Ovary (tissue), 7 donors: ENCODE measurements at regions not wholly inside any gene's neighbourhood (a gene's known extent, or its start where the extent isn't known, plus 50 kb on each side); places are given as distances from the start of the nearest gene placed in this dataset.

Experiments
- DNase-seq, 5 donors: peaks; one replicate each; pipeline ENCODE4 v3.0.0-alpha.2; 2019 to 2020
- H3K27ac ChIP-seq, 2 donors: fragments of 200-600 bp; one replicate each; pipeline versions ENCODE4 v1.5.1 to v1.8.0; 2019 to 2022
- H3K27me3 ChIP-seq: fragments of 200-600 bp; one replicate; pipeline ENCODE4 v1.8.0; 2022
- H3K36me3 ChIP-seq: fragments of 200-600 bp; sonication (generic); one replicate; pipeline ENCODE4 v1.5.1; 2019
- H3K4me1 ChIP-seq: one replicate; pipeline ENCODE4 v1.8.1; 2013; ENCODE audit warnings: mild to moderate bottlenecking, moderate library complexity; ENCODE audit not compliant: insufficient read depth
- H3K4me3 ChIP-seq: fragments of 200-600 bp; sonication (generic); one replicate; pipeline ENCODE4 v1.5.1; 2017
- H3K9me3 ChIP-seq, 2 donors: fragments of 200-600 bp in 1 of 2; sonication (generic) in 1 of 2; one replicate each; pipeline versions ENCODE4 v1.5.1 to v1.8.1; 2013 to 2019; ENCODE audit warnings: mild to moderate bottlenecking in 1 of 2, moderate library complexity in 1 of 2
- EP300 ChIP-seq: sonication (generic); formaldehyde crosslinking; IDR thresholded peaks from one replicate; pipeline ENCODE4 v1.6.1; 2017; ENCODE audit warnings: antibody characterized with exemption
- POLR2A ChIP-seq: fragments of 450-650 bp; IDR thresholded peaks from one replicate; pipeline ENCODE4 v1.6.1; 2017; ENCODE audit warnings: antibody characterized with exemption, mild to moderate bottlenecking, moderate library complexity
- WGBS, 3 donors: extraction: QIAGEN DNeasy Blood & Tissue Kit in 1 of 3; methylation state at CpG; one replicate each; pipeline versions ENCODE4 v1.1.5 to v1.1.7; 2013 to 2017; 5-methylcytosine and 5-hydroxymethylcytosine counted together
- intact Hi-C, 4 donors: fragments of 100-400 bp; cut with DNase I; formaldehyde crosslinking; loops; one replicate each; pipeline versions ENCODE4 v1.11.0 to v1.15.1; 2022 to 2023
- TF ChIP-seq, protein P1 (sequence below), 3 donors: fragments of 450-650 bp in 2 of 3; fragments of 200-600 bp in 1 of 3; IDR thresholded peaks; one replicate each; pipeline versions ENCODE4 v1.5.1 to v1.8.0; 2016 to 2022; ENCODE audit warnings: antibody characterized with exemption in 3 of 3, mild to moderate bottlenecking in 1 of 3
- donor health status: DM: no; HTN: no; CAD: no; lungs with moderate emphysema.
- donor health status: DM: no; HTN: no; CAD: no.
- donor health status: Bipolar disorder and iron deficiency.
- donor health status: DM: no; HTN: no; CAD: no.
- donor health status: DM: yes; HTN: yes; CAD: no.

DNA sequence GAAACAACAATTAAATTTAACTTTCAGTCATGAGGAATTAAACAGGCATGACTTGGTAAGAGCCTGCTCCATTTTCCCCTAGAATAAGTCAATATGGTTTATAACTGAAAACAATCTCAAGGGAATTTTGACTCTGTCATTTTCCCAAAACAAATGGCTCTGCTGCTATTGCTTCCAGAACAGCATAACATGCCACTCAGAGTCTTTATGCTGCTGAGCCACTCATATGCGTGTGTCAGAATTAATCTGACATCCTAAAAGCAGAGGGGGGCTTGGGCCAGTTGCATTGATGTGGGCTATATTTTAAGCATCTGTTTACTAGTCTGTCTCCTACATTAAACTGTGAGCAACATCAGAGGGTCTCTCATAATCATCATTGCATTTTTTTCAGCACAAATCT, 111.1 kb upstream of the ABI3BP start:
- intact Hi-C loops, result no loop called here

DNA sequence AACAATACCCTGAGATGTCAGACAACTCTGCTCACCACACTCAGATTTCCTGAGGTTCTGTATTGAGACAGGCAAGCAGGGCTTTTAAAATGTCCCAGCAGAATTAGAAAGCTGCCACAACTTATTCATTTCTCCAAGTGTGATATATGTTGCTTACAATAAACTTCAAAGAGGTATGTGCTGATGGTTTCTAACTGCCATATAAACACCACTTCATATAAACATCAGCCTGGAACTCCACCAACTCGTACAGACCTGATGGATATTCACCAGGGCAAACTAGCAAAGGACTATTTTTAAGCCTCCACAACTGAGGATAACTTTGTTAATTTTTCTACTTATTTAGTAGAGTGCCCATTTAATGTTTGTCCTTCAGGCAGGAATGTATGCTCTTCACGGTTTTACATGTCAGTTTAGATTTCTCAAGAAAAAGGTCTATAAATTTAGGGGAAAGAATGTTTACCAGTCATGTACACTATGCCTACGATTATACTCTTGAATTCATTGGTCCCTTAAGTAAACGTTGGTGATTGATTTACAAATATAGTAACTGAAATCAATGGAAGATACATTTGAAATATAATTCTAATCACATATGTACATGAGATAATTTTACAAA, 109.6 kb upstream of the ABI3BP start:
- DNase-seq, result no peak
- intact Hi-C loops, result no loop called here
- 29 to 36% (median 36%) methylated on average over 4 of the region's 4 CpGs for WGBS, 3 donors

More for the DNA sequence above, 111.1 kb upstream of the ABI3BP start:
- no peak overlapping the region for H3K4me3 ChIP-seq
- DNase-seq, result no peak
- H3K36me3 ChIP-seq, result no peaks in the 10 kb centered on the region
- H3K27me3 ChIP-seq, result no peaks in the 10 kb centered on the region
- no peaks in the 10 kb centered on the region for H3K9me3 ChIP-seq
- 83 to 95% (median 94%) methylated on average over 1 of the region's 1 CpG for WGBS, 3 donors
- H3K27ac ChIP-seq, result no peak overlapping the region
- TF ChIP-seq EP300 (no peak), POLR2A (no peak)
- TF ChIP-seq, protein P1, sequence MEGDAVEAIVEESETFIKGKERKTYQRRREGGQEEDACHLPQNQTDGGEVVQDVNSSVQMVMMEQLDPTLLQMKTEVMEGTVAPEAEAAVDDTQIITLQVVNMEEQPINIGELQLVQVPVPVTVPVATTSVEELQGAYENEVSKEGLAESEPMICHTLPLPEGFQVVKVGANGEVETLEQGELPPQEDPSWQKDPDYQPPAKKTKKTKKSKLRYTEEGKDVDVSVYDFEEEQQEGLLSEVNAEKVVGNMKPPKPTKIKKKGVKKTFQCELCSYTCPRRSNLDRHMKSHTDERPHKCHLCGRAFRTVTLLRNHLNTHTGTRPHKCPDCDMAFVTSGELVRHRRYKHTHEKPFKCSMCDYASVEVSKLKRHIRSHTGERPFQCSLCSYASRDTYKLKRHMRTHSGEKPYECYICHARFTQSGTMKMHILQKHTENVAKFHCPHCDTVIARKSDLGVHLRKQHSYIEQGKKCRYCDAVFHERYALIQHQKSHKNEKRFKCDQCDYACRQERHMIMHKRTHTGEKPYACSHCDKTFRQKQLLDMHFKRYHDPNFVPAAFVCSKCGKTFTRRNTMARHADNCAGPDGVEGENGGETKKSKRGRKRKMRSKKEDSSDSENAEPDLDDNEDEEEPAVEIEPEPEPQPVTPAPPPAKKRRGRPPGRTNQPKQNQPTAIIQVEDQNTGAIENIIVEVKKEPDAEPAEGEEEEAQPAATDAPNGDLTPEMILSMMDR (IDR thresholded peaks at IDR 0.05), result no peak
- H3K4me1 ChIP-seq, result no peaks in the 10 kb centered on the region

DNA sequence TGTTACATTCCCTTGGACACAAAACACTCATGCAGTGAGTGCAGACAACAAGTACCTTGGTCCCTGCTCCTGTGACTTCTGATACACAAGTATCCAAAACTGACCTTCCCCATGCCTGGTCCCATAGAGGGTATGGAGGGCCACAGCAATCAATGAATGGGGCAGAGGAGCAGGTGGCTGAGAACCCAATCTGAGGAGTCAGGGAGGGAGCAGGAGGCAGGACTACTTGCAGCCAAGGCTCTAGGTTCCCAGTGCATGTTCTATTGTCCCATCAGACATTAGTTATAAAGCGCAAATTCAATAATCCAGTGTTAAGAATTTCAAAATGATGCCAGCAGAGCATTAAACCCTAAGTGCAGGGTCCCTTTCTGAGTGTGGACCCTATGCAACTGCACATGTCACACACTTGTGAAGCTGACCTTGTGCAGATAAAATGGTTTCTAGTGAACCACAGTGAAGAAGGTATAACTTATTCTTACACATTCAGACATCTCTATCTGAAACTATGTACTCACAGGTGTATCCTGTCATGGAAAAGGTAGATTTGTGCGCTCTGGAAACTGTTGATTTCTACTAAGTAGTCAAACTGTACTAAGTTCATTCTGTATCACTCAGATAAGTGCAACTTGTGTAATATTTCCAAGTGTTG, 107.3 kb upstream of the ABI3BP start:
- Histone ChIP-seq H3K4me3 (no peak overlapping the region), H3K27me3 (no peaks in the 10 kb centered on the region), H3K9me3 (no peaks in the 10 kb centered on the region), H3K4me1 (no peaks in the 10 kb centered on the region), H3K36me3 (no peaks in the 10 kb centered on the region), H3K27ac (no peak overlapping the region)
- TF ChIP-seq POLR2A (no peak), EP300 (no peak)
- TF ChIP-seq, protein P1 (IDR thresholded peaks at IDR 0.05), result no peak
- intact Hi-C loops, result no loop called here
- DNase-seq, result no peak
- WGBS, 3 donors, result 44 to 49% (median 47%) methylated on average over 2 of the region's 2 CpGs

More for the DNA sequence above, 109.6 kb upstream of the ABI3BP start:
- Histone ChIP-seq H3K27me3 (no peaks in the 10 kb centered on the region), H3K36me3 (no peaks in the 10 kb centered on the region), H3K27ac (no peak overlapping the region), H3K9me3 (no peaks in the 10 kb centered on the region), H3K4me1 (no peaks in the 10 kb centered on the region), H3K4me3 (no peak overlapping the region)
- TF ChIP-seq, protein P1 (IDR thresholded peaks at IDR 0.05), result no peak
- no peak for TF ChIP-seq EP300
- TF ChIP-seq POLR2A, result no peak

DNA sequence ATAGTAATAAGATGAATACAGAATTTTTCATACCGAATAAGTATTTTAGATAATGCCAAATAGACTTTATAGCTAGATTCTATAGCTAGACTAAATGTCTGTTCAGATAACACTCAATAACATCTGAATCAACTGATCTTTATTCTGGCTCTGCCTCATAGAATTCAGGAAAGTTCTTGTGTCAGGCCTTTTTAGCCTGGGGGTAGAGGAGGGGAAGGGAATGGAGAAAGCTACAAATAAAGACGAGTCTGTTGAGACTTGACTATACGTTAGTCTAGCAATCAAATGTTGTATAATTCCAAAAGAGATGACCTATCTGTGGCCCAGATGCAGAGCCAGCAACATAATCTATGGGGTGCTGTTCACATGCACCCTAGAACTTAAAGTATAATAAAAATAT, 106.6 kb upstream of the ABI3BP start:
- WGBS, 3 donors, result 92 to 96% (median 96%) methylated on average over 3 of the region's 3 CpGs

More for the DNA sequence above, 106.6 kb upstream of the ABI3BP start:
- no peaks in the 10 kb centered on the region for H3K9me3 ChIP-seq
- H3K36me3 ChIP-seq, result no peaks in the 10 kb centered on the region
- intact Hi-C loops, result no loop called here
- DNase-seq, result no peak
- TF ChIP-seq POLR2A, result no peak
- TF ChIP-seq, protein P1 (IDR thresholded peaks at IDR 0.05), result no peak
- no peak overlapping the region for H3K27ac ChIP-seq
- no peaks in the 10 kb centered on the region for H3K27me3 ChIP-seq
- no peak overlapping the region for H3K4me3 ChIP-seq
- H3K4me1 ChIP-seq, result no peaks in the 10 kb centered on the region
